KMS-11 (cell line): ENCODE measurements at regions not wholly inside any gene's neighbourhood (a gene's known extent, or its start where the extent isn't known, plus 50 kb on each side); places are given as distances from the start of the nearest gene placed in this dataset.

ENCODE experiments used
- H2AFZ ChIP-seq: fragments of 200-600 bp; sonication (generic); 2 replicates; pipeline ENCODE4 v1.6.1; 2016; ENCODE audit warnings: antibody characterized with exemption, mixed run types, low read depth
- H3K27ac ChIP-seq: fragments of 200-600 bp; sonication (generic); 2 replicates; pipeline ENCODE4 v1.6.1; 2016; ENCODE audit warnings: mild to moderate bottlenecking, mixed run types
- H3K27me3 ChIP-seq: fragments of 200-600 bp; sonication (generic); 2 replicates; pipeline ENCODE4 v1.6.1; 2017; ENCODE audit warnings: mild to moderate bottlenecking, low read depth, mixed run types, moderate library complexity; ENCODE audit not compliant: insufficient read depth
- H3K36me3 ChIP-seq: fragments of 200-600 bp; sonication (generic); 2 replicates; pipeline ENCODE4 v1.6.1; 2017; ENCODE audit warnings: mild to moderate bottlenecking, mixed run types; ENCODE audit not compliant: insufficient read depth
- H3K4me1 ChIP-seq: fragments of 200-600 bp; sonication (generic); 2 replicates; pipeline ENCODE4 v1.6.1; 2016; ENCODE audit warnings: mild to moderate bottlenecking, low read depth, mixed run types; ENCODE audit not compliant: poor library complexity, severe bottlenecking
- H3K4me2 ChIP-seq: fragments of 200-600 bp; sonication (generic); 2 replicates; pipeline ENCODE4 v1.7.0; 2016; ENCODE audit warnings: mild to moderate bottlenecking, mixed run types
- H3K4me3 ChIP-seq: fragments of 200-600 bp; sonication (generic); IDR thresholded peaks from 2 replicates; pipeline ENCODE4 v1.6.1; 2017; ENCODE audit warnings: low read depth, low read length, mixed read lengths; ENCODE audit not compliant: insufficient read depth
- H3K79me2 ChIP-seq: fragments of 200-600 bp; sonication (generic); 2 replicates; pipeline ENCODE4 v1.6.1; 2016; ENCODE audit warnings: low read depth, mixed run types; ENCODE audit not compliant: insufficient read depth
- H3K9ac ChIP-seq: fragments of 200-600 bp; sonication (generic); 2 replicates; pipeline ENCODE4 v1.6.1; 2016; ENCODE audit warnings: mild to moderate bottlenecking, mixed run types
- H4K20me1 ChIP-seq: fragments of 200-600 bp; sonication (generic); 2 replicates; pipeline ENCODE4 v1.6.1; 2016; ENCODE audit warnings: mild to moderate bottlenecking, mixed run types; ENCODE audit not compliant: insufficient read depth
- TF ChIP-seq, protein P1 (sequence below): fragments of 200-600 bp; sonication (generic); conservative IDR thresholded peaks from 2 replicates; pipeline ENCODE4 v1.6.1; 2017; ENCODE audit warnings: low read depth, mild to moderate bottlenecking, antibody characterized with exemption, low read length, moderate library complexity, mixed read lengths

- Histone ChIP-seq H4K20me1 (no peaks in the 10 kb centered on the region), H3K27me3 (no peaks in the 10 kb centered on the region), H3K79me2 (no peaks in the 10 kb centered on the region), H3K27ac (no peak overlapping the region), H3K4me1 (no peaks in the 10 kb centered on the region), H3K4me2 (no peak overlapping the region), H3K4me3 (no peak overlapping the region), H3K9ac (no peak overlapping the region), H2AFZ (no peak overlapping the region), H3K36me3 (no peaks in the 10 kb centered on the region)
- TF ChIP-seq, protein P1, sequence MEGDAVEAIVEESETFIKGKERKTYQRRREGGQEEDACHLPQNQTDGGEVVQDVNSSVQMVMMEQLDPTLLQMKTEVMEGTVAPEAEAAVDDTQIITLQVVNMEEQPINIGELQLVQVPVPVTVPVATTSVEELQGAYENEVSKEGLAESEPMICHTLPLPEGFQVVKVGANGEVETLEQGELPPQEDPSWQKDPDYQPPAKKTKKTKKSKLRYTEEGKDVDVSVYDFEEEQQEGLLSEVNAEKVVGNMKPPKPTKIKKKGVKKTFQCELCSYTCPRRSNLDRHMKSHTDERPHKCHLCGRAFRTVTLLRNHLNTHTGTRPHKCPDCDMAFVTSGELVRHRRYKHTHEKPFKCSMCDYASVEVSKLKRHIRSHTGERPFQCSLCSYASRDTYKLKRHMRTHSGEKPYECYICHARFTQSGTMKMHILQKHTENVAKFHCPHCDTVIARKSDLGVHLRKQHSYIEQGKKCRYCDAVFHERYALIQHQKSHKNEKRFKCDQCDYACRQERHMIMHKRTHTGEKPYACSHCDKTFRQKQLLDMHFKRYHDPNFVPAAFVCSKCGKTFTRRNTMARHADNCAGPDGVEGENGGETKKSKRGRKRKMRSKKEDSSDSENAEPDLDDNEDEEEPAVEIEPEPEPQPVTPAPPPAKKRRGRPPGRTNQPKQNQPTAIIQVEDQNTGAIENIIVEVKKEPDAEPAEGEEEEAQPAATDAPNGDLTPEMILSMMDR: no peak
Observed at GRCh38 chr11:19598876-19599486, 113.7 kb upstream of the NAV2 start.

DNA sequence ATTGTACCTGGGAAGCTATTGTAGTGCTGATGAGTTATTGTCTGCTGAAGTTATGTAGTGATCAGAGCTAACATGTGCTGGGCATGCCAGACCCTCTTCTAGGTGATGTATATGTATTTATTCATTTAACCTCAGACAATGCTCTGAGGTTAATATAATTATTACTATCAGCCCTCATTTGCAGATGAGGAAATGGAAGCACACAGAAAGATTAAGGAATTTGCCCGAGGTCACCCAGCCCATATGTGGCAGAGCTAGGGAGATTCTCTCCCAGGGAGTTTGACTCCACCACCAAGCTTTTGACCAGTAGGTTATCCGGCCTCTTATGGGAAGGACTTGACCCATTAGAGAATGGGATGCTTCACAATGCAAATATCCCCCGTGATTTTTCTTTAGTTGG is 114.2 kb upstream of the NAV2 start:
- TF ChIP-seq, protein P1: no peak
- Histone ChIP-seq H3K4me2 (no peak overlapping the region), H2AFZ (no peak overlapping the region), H3K27me3 (no peaks in the 10 kb centered on the region), H3K79me2 (no peaks in the 10 kb centered on the region), H3K9ac (no peak overlapping the region), H3K4me1 (no peaks in the 10 kb centered on the region), H4K20me1 (no peaks in the 10 kb centered on the region), H3K4me3 (no peak overlapping the region), H3K36me3 (no peaks in the 10 kb centered on the region), H3K27ac (no peak overlapping the region)

- H3K27ac ChIP-seq: no peak overlapping the region
- no peaks in the 10 kb centered on the region for H4K20me1 ChIP-seq
- no peak overlapping the region for H2AFZ ChIP-seq
- no peaks in the 10 kb centered on the region for H3K4me1 ChIP-seq
- H3K4me2 ChIP-seq: no peak overlapping the region
- H3K79me2 ChIP-seq: no peaks in the 10 kb centered on the region
- H3K4me3 ChIP-seq: no peak overlapping the region
- H3K27me3 ChIP-seq: no peaks in the 10 kb centered on the region
- no peak overlapping the region for H3K9ac ChIP-seq
- TF ChIP-seq, protein P1: no peak
- H3K36me3 ChIP-seq: no peaks in the 10 kb centered on the region
Observed at GRCh38 chr11:19597876-19598275, 114.8 kb upstream of the NAV2 start.

GRCh38 chr11:19597206-19597605 is 115.4 kb upstream of the NAV2 start:
- H3K27ac ChIP-seq: no peak overlapping the region
- H4K20me1 ChIP-seq: no peaks in the 10 kb centered on the region
- H3K79me2 ChIP-seq: no peaks in the 10 kb centered on the region
- TF ChIP-seq, protein P1: no peak
- no peaks in the 10 kb centered on the region for H3K36me3 ChIP-seq
- no peaks in the 10 kb centered on the region for H3K4me1 ChIP-seq
- H3K4me3 ChIP-seq: no peak overlapping the region
- no peak overlapping the region for H2AFZ ChIP-seq
- no peaks in the 10 kb centered on the region for H3K27me3 ChIP-seq
- no peak overlapping the region for H3K4me2 ChIP-seq
- H3K9ac ChIP-seq: no peak overlapping the region
